IMR-90 (cell line): ENCODE measurements at regions not wholly inside any gene's neighbourhood (a gene's known extent, or its start where the extent isn't known, plus 50 kb on each side); places are given as distances from the start of the nearest gene placed in this dataset.

Source experiments
- ATAC-seq: fragments of 200-7000 bp; cut with Tn5 transposase; 2 replicates; pipeline ENCODE4 v1.9.1; 2020; ENCODE audit warnings: low read depth, mild to moderate bottlenecking, moderate library complexity
- BruUV-seq: library from RNA; stranded (reverse); fragments of 400-500 nt; replicated peaks from 2 replicates; lab custom pipeline; 2021; lab: Mats Ljungman, UMichigan
- CTCF ChIA-PET: fragments of 300-600 bp; formaldehyde crosslinking; extraction: SDS; loops from one replicate; lab custom pipeline; 2021; ENCODE audit warnings: antibody characterized with exemption; lab: Yijun Ruan, JAX
- POLR2A ChIA-PET: fragments of 300-600 bp; sonication (Branson Sonifier 250); formaldehyde crosslinking; loops from one replicate; lab custom pipeline; 2022; ENCODE audit warnings: antibody characterized with exemption; ENCODE audit not compliant: unreplicated experiment; lab: Charles Lee
- DNase-seq: peaks from one replicate; pipeline ENCODE4 v3.0.0; 2013
- H2AFZ ChIP-seq: replicated peaks from 2 replicates; pipeline ENCODE3; 2013; ENCODE audit warnings: low read length, mild to moderate bottlenecking; ENCODE audit not compliant: poor library complexity
- H2AK5ac ChIP-seq: 2 replicates; pipeline ENCODE4 v1.6.1; 2013; ENCODE audit warnings: low read depth, low read length, inconsistent platforms
- H2AK9ac ChIP-seq: replicated peaks from 2 replicates; pipeline ENCODE3; 2013; ENCODE audit warnings: mild to moderate bottlenecking, low read depth, low read length, moderate library complexity; ENCODE audit not compliant: poor library complexity
- H2BK120ac ChIP-seq: 2 replicates; pipeline ENCODE4 v1.6.1; 2013; ENCODE audit warnings: low read depth, low read length, inconsistent platforms
- H2BK15ac ChIP-seq: 3 replicates; pipeline ENCODE4 v1.6.1; 2013; ENCODE audit warnings: low read depth, low read length, inconsistent platforms
- H2BK20ac ChIP-seq: 2 replicates; pipeline ENCODE4 v1.6.1; 2013; ENCODE audit warnings: low read depth, mild to moderate bottlenecking, inconsistent platforms, low read length, moderate library complexity
- H2BK5ac ChIP-seq: 2 replicates; pipeline ENCODE4 v1.6.1; 2013; ENCODE audit warnings: mild to moderate bottlenecking, low read depth, low read length, inconsistent platforms; ENCODE audit not compliant: poor library complexity, severe bottlenecking
- H3K14ac ChIP-seq: replicated peaks from 2 replicates; pipeline ENCODE4 v1.6.1; 2013; ENCODE audit warnings: low read depth, low read length, inconsistent platforms
- H3K18ac ChIP-seq: 2 replicates; pipeline ENCODE4 v1.6.1; 2013; ENCODE audit warnings: low read depth, low read length, control low read depth
- H3K23ac ChIP-seq: 2 replicates; pipeline ENCODE4 v1.6.1; 2013; ENCODE audit warnings: low read depth, low read length, inconsistent platforms
- H3K27ac ChIP-seq: 2 replicates; pipeline ENCODE4 v1.5.1; 2013; ENCODE audit warnings: mild to moderate bottlenecking, control low read depth, low read length; ENCODE audit not compliant: insufficient read depth
- H3K27me3 ChIP-seq: 2 replicates; pipeline ENCODE4 v1.6.1; 2013; ENCODE audit warnings: low read length; ENCODE audit not compliant: control insufficient read depth, insufficient read depth
- H3K36me3 ChIP-seq: 2 replicates; pipeline ENCODE4 v1.6.1; 2013; ENCODE audit warnings: low read length, mixed read lengths; ENCODE audit not compliant: control insufficient read depth, insufficient read depth
- H3K4ac ChIP-seq: 2 replicates; pipeline ENCODE4 v1.6.1; 2013; ENCODE audit warnings: low read depth, low read length, inconsistent platforms
- H3K4me1 ChIP-seq: 2 replicates; pipeline ENCODE4 v1.6.1; 2013; ENCODE audit warnings: low read length, mixed read lengths; ENCODE audit not compliant: control insufficient read depth, insufficient read depth
- H3K4me2 ChIP-seq: 2 replicates; pipeline ENCODE4 v1.6.1; 2013; ENCODE audit warnings: low read depth, mild to moderate bottlenecking, control low read depth, low read length, moderate library complexity
- H3K4me3 ChIP-seq: 2 replicates; pipeline ENCODE4 v1.5.1; 2013; ENCODE audit warnings: low read depth, mild to moderate bottlenecking, control low read depth, low read length, moderate library complexity; ENCODE audit not compliant: insufficient read depth
- H3K56ac ChIP-seq: 2 replicates; pipeline ENCODE4 v1.6.1; 2013; ENCODE audit warnings: low read length, inconsistent platforms; ENCODE audit not compliant: insufficient read depth; ENCODE audit errors: extremely low read depth
- H3K79me1 ChIP-seq, 2 experiments: 2 replicates each; pipeline ENCODE4 v1.6.1; 2013; ENCODE audit warnings: low read length in 2 of 2, inconsistent platforms in 1 of 2, low read depth in 1 of 2
- H3K9ac ChIP-seq: 2 replicates; pipeline ENCODE4 v1.6.1; 2013; ENCODE audit warnings: low read depth, low read length, control low read depth
- H3K9me1 ChIP-seq: 2 replicates; pipeline ENCODE4 v1.6.1; 2013; ENCODE audit warnings: low read length, inconsistent platforms; ENCODE audit not compliant: insufficient read depth
- H3K9me3 ChIP-seq: 2 replicates; pipeline ENCODE4 v1.6.1; 2013; ENCODE audit warnings: low read length; ENCODE audit not compliant: control insufficient read depth, insufficient read depth
- H4K20me1 ChIP-seq: 2 replicates; pipeline ENCODE4 v1.6.1; 2013; ENCODE audit warnings: low read length, inconsistent platforms; ENCODE audit not compliant: insufficient read depth
- H4K5ac ChIP-seq: 2 replicates; pipeline ENCODE4 v1.6.1; 2013; ENCODE audit warnings: mild to moderate bottlenecking, low read depth, low read length, control low read depth
- H4K8ac ChIP-seq, 2 experiments: 2 replicates each; pipeline ENCODE4 v1.6.1; 2013; ENCODE audit warnings: low read depth in 2 of 2, low read length in 2 of 2, control low read depth in 1 of 2, inconsistent platforms in 1 of 2
- H4K91ac ChIP-seq: 2 replicates; pipeline ENCODE4 v1.6.1; 2013; ENCODE audit warnings: low read depth, low read length, inconsistent platforms; ENCODE audit not compliant: insufficient read depth
- FOS ChIP-seq: fragments of 150-350 bp; IDR thresholded peaks from 2 replicates; pipeline ENCODE4 v1.6.1; 2016; ENCODE audit warnings: low read depth, low read length
- MXI1 ChIP-seq: IDR thresholded peaks from 2 replicates; pipeline ENCODE4 v1.6.1; 2012; ENCODE audit warnings: low read depth, mild to moderate bottlenecking, low read length, moderate library complexity, borderline replicate concordance
- NFE2L2 ChIP-seq: fragments of 150-350 bp; IDR thresholded peaks from 2 replicates; pipeline ENCODE4 v1.6.1; 2016; ENCODE audit warnings: low read depth, mild to moderate bottlenecking, low read length
- POLR2A ChIP-seq: IDR thresholded peaks from 2 replicates; pipeline ENCODE4 v1.6.1; 2012; ENCODE audit warnings: mild to moderate bottlenecking, low read depth, low read length
- RAD21 ChIP-seq: IDR thresholded peaks from 2 replicates; pipeline ENCODE4 v1.6.1; 2012; ENCODE audit warnings: low read length, improper control_type of control experiment
- RCOR1 ChIP-seq: IDR thresholded peaks from 2 replicates; pipeline ENCODE4 v1.6.1; 2012; ENCODE audit warnings: mild to moderate bottlenecking, low read length, improper control_type of control experiment; ENCODE audit not compliant: insufficient replicate concordance
- RFX5 ChIP-seq: IDR thresholded peaks from 2 replicates; pipeline ENCODE4 v1.8.0; 2012; ENCODE audit warnings: low read depth, mild to moderate bottlenecking, low read length, moderate library complexity
- SMC3 ChIP-seq: fragments of 150-350 bp; IDR thresholded peaks from 2 replicates; pipeline ENCODE4 v1.6.1; 2016; ENCODE audit warnings: low read depth, mild to moderate bottlenecking, antibody characterized with exemption, low read length, moderate library complexity
- WGBS, 2 experiments: methylation state at CpG; one replicate each; pipeline versions ENCODE4 v1.1.5 to v1.1.7; 2013; ENCODE audit warnings: missing lambda C conversion rate in 2 of 2; ENCODE audit not compliant: insufficient read length in 1 of 2; ENCODE audit errors: extremely low coverage in 2 of 2; 5-methylcytosine and 5-hydroxymethylcytosine counted together
- dilution Hi-C: fragments of 300-500 bp; cut with HindIII; formaldehyde crosslinking; loops from one replicate; pipeline ENCODE4 v1.14.3; 2018; ENCODE audit warnings: low sequenced_read_pairs; ENCODE audit not compliant: unreplicated experiment
- in situ Hi-C: fragments of 300-500 bp; cut with MboI; formaldehyde crosslinking; loops from 3 replicates; pipeline ENCODE4 v1.14.3; 2019; ENCODE audit warnings: low sequenced_read_pairs, inconsistent platforms, mixed read lengths
- intact Hi-C: fragments of 100-400 bp; cut with micrococcal nuclease; formaldehyde crosslinking; loops from 2 replicates; pipeline ENCODE4 v1.10.0; 2022
- TF ChIP-seq, protein P1 (sequence below): fragments of 150-350 bp; IDR thresholded peaks from 2 replicates; pipeline ENCODE4 v1.6.1; 2017; ENCODE audit warnings: mild to moderate bottlenecking, antibody characterized with exemption, low read length, low read depth

DNA sequence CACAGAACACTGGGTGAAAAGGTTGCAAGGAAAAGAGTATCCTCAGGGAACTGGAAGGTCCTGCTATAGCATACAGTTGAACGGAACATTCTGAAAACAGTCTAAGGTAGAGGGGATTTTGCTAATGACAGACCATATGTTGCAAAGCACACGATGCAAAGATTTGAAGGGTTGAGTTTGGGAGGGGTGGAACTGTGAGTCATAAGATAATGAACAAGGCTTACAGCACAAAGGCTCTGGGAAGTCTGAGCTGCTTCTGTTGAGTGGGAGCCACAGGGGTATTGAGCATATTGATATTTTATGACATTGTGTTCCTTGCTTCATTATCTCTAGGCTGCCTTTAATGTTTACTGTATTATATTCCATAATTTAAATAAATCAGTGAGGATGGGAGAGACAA, 104.9 kb downstream of the PLPPR4 start:
- Histone ChIP-seq H2AK5ac (no peak overlapping the region), H3K79me1 (no peaks in the 10 kb centered on the region), H3K36me3 (no peaks in the 10 kb centered on the region), H2BK5ac (no peak overlapping the region), H3K27me3 (peaks cover 1% of the 10 kb centered on the region; the same call in 1 of the 2 replicates), H3K9me1 (no peaks in the 10 kb centered on the region), H3K9me3 (no peaks in the 10 kb centered on the region), H3K4me2 (no peak overlapping the region), H3K4me3 (no peak overlapping the region), H4K8ac (no peak overlapping the region), H3K9ac (no peak overlapping the region), H4K20me1 (no peaks in the 10 kb centered on the region), H3K56ac (no peak overlapping the region), H3K4ac (no peak overlapping the region), H2AK9ac (no peak overlapping the region), H2BK120ac (no peak overlapping the region), H3K27ac (no peak overlapping the region), H2AFZ (no peak overlapping the region), H4K91ac (no peak overlapping the region), H3K14ac (no peak overlapping the region), H3K18ac (no peak overlapping the region), H2BK15ac (no peak overlapping the region), H4K5ac (no peak overlapping the region), H3K23ac (no peak overlapping the region), H3K4me1 (no peaks in the 10 kb centered on the region), H2BK20ac (no peak overlapping the region)
- dilution Hi-C loops (no loop called here), intact Hi-C loops (no loop called here), in situ Hi-C loops (no loop called here)
- ChIA-PET CTCF (no interaction called here), POLR2A (no interaction called here)
- 0% methylated on average over 1 of the region's 2 CpGs; no CpG with 5 or more reads in 1 of the 2 experiments for WGBS, 2 experiments
- no TSS peak for BruUV-seq
- ATAC-seq (no peak), DNase-seq (no peak)
- TF ChIP-seq, protein P1, sequence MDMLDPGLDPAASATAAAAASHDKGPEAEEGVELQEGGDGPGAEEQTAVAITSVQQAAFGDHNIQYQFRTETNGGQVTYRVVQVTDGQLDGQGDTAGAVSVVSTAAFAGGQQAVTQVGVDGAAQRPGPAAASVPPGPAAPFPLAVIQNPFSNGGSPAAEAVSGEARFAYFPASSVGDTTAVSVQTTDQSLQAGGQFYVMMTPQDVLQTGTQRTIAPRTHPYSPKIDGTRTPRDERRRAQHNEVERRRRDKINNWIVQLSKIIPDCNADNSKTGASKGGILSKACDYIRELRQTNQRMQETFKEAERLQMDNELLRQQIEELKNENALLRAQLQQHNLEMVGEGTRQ = no peak
- TF ChIP-seq RCOR1 (no peak), NFE2L2 (no peak), RFX5 (no peak), FOS (no peak), RAD21 (no peak), MXI1 (no peak), SMC3 (no peak), POLR2A (no peak)
